Fibroblast of the aortic adventitia (primary cell): ENCODE measurements at regions not wholly inside any gene's neighbourhood (a gene's known extent, or its start where the extent isn't known, plus 50 kb on each side); places are given as distances from the start of the nearest gene placed in this dataset.

ENCODE experiments used
- DNase-seq: peaks from one replicate; pipeline ENCODE4 v3.0.0-alpha.2; 2010; ENCODE audit warnings: low read depth
- H3K4me3 ChIP-seq: 2 replicates; pipeline ENCODE4 v1.5.1; 2011; ENCODE audit warnings: low read depth, mild to moderate bottlenecking, control low read depth, low read length, moderate library complexity
- TF ChIP-seq, protein P1 (sequence below): IDR thresholded peaks from 2 replicates; pipeline ENCODE4 v1.5.1; 2011; ENCODE audit warnings: mild to moderate bottlenecking, low read length, control low read depth, inconsistent platforms; ENCODE audit not compliant: insufficient read depth

DNA sequence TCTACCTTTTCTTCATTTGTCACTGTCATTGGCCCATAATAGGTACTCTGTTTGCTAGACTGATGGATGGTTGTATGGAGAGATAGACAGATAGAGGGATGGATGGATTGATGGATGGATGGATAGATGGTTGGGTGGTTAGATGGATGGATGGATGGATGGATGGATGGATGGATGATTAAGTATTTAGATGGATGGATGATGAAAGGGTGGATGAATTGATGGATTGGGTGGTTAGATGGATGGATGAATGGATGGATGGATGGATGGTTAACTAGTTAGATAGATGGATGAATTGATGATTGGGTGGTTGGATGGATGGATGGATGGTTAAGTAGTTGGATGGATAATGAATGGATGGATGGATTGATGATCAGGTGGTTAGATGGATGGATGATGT lies 334.7 kb upstream of the AUTS2 start:
- H3K4me3 ChIP-seq = no peak overlapping the region
- no peak for DNase-seq

DNA sequence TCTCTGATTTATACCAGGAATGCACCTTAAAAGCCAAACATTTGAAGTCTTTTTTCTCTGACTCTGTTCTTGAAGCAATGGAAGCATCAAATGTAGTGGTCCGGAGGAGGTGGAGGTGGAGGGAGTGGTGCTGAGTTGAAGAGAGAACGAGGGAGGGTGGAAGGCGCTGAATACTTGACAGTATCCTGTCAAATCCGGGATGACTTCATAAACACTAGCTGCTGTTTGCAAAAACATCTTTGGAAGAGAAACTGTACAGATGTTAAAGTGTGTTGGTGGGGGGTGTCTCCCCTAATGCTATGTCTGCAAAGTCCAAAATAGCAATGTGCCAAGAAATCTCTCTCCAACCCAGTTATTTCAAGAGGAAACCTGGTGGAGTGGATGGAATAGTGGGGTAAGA lies 328.5 kb upstream of the AUTS2 start:
- H3K4me3 ChIP-seq = no peak overlapping the region
- no peak for DNase-seq
- TF ChIP-seq, protein P1, sequence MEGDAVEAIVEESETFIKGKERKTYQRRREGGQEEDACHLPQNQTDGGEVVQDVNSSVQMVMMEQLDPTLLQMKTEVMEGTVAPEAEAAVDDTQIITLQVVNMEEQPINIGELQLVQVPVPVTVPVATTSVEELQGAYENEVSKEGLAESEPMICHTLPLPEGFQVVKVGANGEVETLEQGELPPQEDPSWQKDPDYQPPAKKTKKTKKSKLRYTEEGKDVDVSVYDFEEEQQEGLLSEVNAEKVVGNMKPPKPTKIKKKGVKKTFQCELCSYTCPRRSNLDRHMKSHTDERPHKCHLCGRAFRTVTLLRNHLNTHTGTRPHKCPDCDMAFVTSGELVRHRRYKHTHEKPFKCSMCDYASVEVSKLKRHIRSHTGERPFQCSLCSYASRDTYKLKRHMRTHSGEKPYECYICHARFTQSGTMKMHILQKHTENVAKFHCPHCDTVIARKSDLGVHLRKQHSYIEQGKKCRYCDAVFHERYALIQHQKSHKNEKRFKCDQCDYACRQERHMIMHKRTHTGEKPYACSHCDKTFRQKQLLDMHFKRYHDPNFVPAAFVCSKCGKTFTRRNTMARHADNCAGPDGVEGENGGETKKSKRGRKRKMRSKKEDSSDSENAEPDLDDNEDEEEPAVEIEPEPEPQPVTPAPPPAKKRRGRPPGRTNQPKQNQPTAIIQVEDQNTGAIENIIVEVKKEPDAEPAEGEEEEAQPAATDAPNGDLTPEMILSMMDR = no peak

More for the DNA sequence above, 334.7 kb upstream of the AUTS2 start:
- TF ChIP-seq, protein P1 = no peak

DNA sequence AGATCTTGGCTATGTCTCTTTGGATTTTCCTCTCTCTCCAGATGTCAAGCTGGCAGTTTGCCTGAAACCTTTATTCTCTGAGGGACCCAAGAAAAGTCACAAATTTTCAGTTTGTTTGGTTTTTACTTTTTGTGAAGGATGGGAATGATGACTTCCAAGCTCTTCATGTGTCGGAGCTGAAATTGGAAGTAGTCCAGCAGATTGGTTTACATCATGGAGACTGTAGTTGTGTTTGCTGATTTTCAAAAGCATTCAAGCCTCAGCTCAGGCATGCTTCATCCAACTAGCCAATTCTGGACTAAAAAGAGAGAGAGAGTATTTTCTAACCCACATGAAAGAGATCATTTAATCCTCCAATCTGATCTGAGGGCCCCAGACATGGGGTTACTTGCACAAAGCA lies 326.2 kb upstream of the AUTS2 start:
- no peak overlapping the region for H3K4me3 ChIP-seq
- TF ChIP-seq, protein P1 = no peak
- no peak for DNase-seq

DNA sequence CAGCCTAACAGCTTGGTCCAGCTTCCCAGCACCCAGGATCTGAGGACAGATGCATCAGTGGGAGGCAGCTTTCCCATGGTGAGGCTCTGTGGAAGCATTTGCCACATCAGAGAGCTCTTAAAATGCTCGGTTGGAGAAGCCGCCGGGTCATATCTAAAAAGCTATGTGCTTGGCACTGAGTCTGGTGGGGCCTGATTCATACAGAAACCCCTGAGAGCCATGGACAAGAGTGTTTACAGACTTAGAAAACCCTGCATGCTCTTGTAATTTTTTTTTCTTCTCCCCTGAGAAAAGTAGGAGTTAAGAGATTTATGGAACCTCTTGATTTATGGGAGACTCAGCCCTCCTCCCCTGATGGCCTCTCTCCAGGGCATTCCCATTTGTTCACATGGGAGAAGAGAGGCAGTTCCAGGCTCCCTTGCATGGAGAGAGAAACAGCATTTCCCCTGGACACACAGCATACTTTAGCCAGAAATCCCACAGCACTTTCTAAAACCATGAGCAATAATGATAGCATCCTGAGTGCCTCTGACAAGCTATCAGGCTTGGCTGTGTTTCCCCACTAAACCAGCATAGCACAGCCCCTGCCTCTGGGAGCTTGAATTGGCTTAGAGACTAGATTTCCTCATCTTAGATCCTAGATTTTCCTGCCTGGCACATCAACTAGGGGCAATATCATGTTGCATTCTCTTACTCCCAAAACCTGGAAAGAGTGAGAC lies 322.1 kb upstream of the AUTS2 start:
- DNase-seq = peak; percentile 41
- TF ChIP-seq, protein P1 = no peak
- no peak overlapping the region for H3K4me3 ChIP-seq

DNA sequence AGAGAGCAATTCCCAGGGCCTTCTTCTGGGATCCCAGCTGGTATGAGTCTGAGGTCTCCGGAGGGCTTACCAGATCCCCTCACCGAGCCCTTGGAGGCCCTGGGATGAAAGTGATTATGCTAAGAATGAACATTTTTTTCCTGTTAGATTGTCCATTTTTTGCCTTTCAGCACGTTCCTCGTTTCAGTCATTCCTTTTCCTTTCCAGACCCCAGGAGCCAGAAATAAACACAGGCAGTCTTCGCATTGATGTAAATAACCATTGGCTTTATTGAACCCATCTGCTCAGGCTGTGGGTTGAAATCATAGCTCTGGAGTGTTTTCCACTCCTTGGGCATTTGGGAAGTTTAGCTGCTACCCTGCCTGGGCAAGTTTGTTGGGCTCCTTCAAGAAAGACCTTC lies 320.9 kb upstream of the AUTS2 start:
- TF ChIP-seq, protein P1 = no peak
- no peak overlapping the region for H3K4me3 ChIP-seq
- no peak for DNase-seq

DNA sequence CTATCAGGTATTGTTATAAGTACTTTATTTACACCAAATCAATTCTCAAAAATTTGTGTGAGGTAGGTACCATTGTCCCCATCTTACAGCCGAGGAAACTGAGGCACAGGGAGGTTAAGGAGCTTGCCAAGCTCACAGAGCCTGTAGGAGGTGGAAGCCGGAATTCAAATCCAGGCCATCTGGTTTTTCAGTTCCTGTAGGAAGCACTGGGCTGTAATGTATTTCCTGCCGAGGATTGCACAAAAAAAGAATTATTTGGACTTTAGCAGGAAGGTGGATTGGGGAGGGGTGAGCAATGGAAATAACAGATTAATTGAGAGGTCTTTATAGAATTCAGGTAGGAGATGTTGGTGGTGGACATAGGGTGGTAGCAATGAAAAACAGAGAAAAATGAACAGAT lies 315.3 kb upstream of the AUTS2 start:
- no peak for DNase-seq
- TF ChIP-seq, protein P1 = no peak
- no peak overlapping the region for H3K4me3 ChIP-seq

DNA sequence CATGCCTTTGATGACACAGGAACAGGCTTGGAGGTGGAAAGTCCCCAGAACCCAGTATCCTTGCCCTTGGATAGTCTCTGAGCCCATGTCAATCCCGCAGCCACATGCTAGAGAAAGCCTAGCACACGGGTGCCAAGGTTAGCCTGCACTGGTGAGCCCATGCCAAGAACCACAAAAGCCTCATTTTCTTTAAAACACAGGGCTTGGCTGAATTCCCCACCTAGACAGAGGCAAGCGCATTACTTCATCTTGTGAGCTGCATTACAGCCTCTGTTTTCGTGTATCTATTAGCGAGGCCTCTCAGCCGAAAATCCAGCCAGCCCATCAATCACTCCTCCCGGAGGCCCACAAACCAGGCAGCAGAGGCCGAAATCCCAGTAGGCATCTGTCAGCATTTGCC lies 314.9 kb upstream of the AUTS2 start:
- TF ChIP-seq, protein P1 = no peak

More for the DNA sequence above, 314.9 kb upstream of the AUTS2 start:
- DNase-seq = peak; percentile 35
- H3K4me3 ChIP-seq = no peak overlapping the region
